ENCODE measurements at regions not wholly inside any gene's neighbourhood (a gene's known extent, or its start where the extent isn't known, plus 50 kb on each side); places are given as distances from the start of the nearest gene placed in this dataset.
"Not testable (repeated sequence)": the region's sequence is repeated elsewhere in the genome, so short reads cannot be mapped to it uniquely, and the experiment has no call there.

- H3K36me3 Mint-ChIP-seq = no peaks in the 10 kb centered on the region
- H3K27ac Mint-ChIP-seq = no peak overlapping the region
- no peaks in the 10 kb centered on the region for H3K9me3 Mint-ChIP-seq
- H3K27me3 Mint-ChIP-seq = peaks cover 0 to 15% (median 5%) of the 10 kb centered on the region in 3 donors
- ATAC-seq (ENCODE audit: low read depth in 2 of 2) = no peak
- DNase-seq = no peak
- H3K4me1 Mint-ChIP-seq = peaks cover 0 to 12% (median 11%) of the 10 kb centered on the region in 3 donors
- H3K4me3 Mint-ChIP-seq = no peak overlapping the region
Observed at GRCh38 chr4:15325987-15326386, 101.8 kb upstream of the C1QTNF7 start.

DNA sequence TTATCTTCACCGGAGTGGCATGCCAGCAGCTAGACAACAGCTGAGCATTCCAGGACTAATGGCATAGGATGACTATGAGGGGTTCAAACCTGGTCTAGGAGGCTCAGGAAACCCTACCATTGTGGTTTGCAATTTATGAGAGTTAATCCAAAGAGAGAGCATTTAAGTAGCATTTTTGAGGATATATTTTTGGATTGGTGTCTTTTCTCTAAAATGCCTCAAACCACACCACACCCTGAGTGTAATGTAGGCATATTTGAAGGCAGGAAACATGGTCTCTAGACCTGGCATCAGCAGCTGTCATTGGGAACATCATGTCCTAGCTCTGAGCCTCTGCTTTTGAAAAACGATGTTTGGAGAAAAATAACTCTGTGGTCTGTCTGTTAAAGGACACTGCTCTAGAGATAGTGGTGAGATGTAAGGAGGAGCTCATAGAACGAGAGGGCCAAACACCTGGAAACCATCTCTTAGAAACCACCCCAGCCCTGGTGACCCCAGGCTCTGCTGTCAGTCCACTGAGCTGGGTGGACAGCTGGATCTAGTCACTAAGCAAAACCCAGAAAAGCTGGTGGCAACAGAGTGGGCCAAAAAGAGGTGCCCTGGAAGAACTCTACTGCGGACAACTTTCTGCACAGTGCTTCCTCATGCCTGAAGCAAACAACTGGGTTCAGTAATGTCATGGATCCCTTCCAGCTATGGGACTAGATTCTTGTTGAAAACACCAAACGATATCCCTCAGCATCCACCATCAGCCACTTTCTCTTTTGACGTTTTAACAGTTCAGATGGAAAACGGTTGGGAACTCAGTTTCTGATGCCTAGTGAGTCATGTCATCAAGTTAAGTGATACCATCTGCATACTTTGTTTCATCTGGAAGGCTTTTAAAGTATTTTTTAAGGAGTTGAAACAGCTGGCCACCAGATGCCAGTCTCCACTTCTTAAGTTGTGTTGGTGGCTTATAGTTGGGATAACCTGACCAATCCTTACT lies 100.2 kb upstream of the C1QTNF7 start:
- H3K27me3 Mint-ChIP-seq = no peaks in the 10 kb centered on the region
- peaks cover 0 to 12% (median 11%) of the 10 kb centered on the region in 3 donors for H3K4me1 Mint-ChIP-seq
- H3K4me3 Mint-ChIP-seq = no peak overlapping the region
- no peak overlapping the region for H3K27ac Mint-ChIP-seq
- no peak for DNase-seq
- no peaks in the 10 kb centered on the region for H3K36me3 Mint-ChIP-seq
- H3K9me3 Mint-ChIP-seq = peaks cover 0 to 3% (median 0%) of the 10 kb centered on the region in 7 donors
- no peak for ATAC-seq (ENCODE audit: low read depth in 2 of 2)

- ATAC-seq (ENCODE audit: low read depth in 2 of 2) (no peak), DNase-seq (no peak)
- Mint-ChIP-seq H3K4me1 (peaks cover 4 to 14% (median 7%) of the 10 kb centered on the region in 3 donors), H3K36me3 (peaks cover 0 to 7% of the 10 kb centered on the region in 2 donors), H3K4me3 (no peak overlapping the region), H3K27ac (no peak overlapping the region), H3K27me3 (no peaks in the 10 kb centered on the region), H3K9me3 (peaks cover 0 to 11% (median 6%) of the 10 kb centered on the region in 7 donors)
Observed at GRCh38 chr4:15331930-15332329, 95.9 kb upstream of the C1QTNF7 start.

- no peak overlapping the region for H3K27ac Mint-ChIP-seq
- no peak overlapping the region for H3K4me3 Mint-ChIP-seq
- DNase-seq (no peak), ATAC-seq (ENCODE audit: low read depth in 2 of 2) (no peak)
- peaks cover 0 to 12% of the 10 kb centered on the region in 2 donors for H3K36me3 Mint-ChIP-seq
- no peaks in the 10 kb centered on the region for H3K27me3 Mint-ChIP-seq
- peaks cover 8 to 18% (median 12%) of the 10 kb centered on the region in 3 donors for H3K4me1 Mint-ChIP-seq
- H3K9me3 Mint-ChIP-seq = peaks cover 2 to 14% (median 11%) of the 10 kb centered on the region in 7 donors
Observed at GRCh38 chr4:15332377-15332776, 95.5 kb upstream of the C1QTNF7 start.

GRCh38 chr4:15333692-15334633 lies 93.9 kb upstream of the C1QTNF7 start:
- Mint-ChIP-seq H3K36me3 (peaks cover 0 to 12% of the 10 kb centered on the region in 2 donors), H3K9me3 (peaks cover 2 to 16% (median 12%) of the 10 kb centered on the region in 7 donors), H3K4me1 (peaks cover 10 to 27% (median 18%) of the 10 kb centered on the region in 3 donors), H3K27ac (peak overlapping the region in 1 of 6 donors; percentile 26), H3K27me3 (no peaks in the 10 kb centered on the region), H3K4me3 (no peak overlapping the region)
- DNase-seq (no peak), ATAC-seq (ENCODE audit: low read depth in 2 of 2) (no peak)

DNA sequence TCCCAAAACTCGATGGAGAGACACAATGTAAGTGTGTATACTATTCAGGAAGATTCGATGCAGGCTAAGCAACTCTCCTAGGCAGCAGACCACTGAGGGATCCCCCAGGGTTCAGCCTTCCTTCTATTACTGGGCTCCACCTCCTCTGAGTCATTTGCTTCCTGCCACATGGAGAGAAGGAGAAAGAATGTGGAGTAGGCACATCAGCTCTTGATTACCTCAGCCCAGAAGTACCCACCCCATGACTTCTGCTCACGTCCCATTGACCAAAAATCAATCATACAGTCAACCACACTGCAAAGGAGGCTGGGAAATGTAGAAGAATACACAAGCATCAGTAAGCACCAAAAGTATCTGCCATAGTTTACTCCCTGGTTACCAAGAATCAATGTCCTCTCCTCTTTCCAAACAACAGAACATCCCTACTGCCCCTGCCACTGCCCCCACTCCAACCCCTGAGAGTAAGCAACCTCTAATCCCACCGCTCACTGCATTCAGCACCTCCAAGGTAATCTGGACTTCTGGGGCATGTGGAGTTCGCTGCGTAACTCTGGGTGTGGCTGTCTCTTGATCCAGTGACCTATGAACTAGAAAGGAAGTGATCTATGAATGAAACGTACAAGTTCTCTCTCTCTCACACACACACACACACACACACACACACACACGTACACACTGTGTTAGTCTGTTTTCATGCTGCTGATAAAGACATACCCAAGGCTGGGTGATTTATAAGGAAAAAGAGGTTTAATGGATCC lies 91.2 kb upstream of the C1QTNF7 start:
- no peak for DNase-seq
- H3K4me1 Mint-ChIP-seq = peaks cover 10 to 27% (median 18%) of the 10 kb centered on the region in 3 donors
- H3K27me3 Mint-ChIP-seq = peaks cover 0 to 6% (median 0%) of the 10 kb centered on the region in 3 donors
- H3K4me3 Mint-ChIP-seq = peak overlapping the region in 3 of 8 donors; percentile 22 to 30 (median 29)
- peak overlapping the region in 3 of 6 donors; percentile 27 to 78 (median 74) for H3K27ac Mint-ChIP-seq
- H3K36me3 Mint-ChIP-seq = peaks cover 0 to 12% of the 10 kb centered on the region in 2 donors
- ATAC-seq (ENCODE audit: low read depth in 2 of 2) = no peak
- peaks cover 2 to 16% (median 12%) of the 10 kb centered on the region in 7 donors for H3K9me3 Mint-ChIP-seq

GRCh38 chr4:15337168-15337657 lies 90.6 kb upstream of the C1QTNF7 start:
- Mint-ChIP-seq H3K4me3 (peak overlapping the region in 3 of 8 donors; percentile 29 to 65 (median 30)), H3K36me3 (peaks cover 0 to 12% of the 10 kb centered on the region in 2 donors), H3K27ac (peak overlapping the region in 5 of 6 donors; percentile 4 to 83 (median 74)), H3K9me3 (peaks cover 2 to 15% (median 12%) of the 10 kb centered on the region in 7 donors), H3K4me1 (peaks cover 10 to 27% (median 18%) of the 10 kb centered on the region in 3 donors)
- DNase-seq; ATAC-seq (ENCODE audit: low read depth in 2 of 2); H3K27me3 Mint-ChIP-seq: not testable (repeated sequence)

DNA sequence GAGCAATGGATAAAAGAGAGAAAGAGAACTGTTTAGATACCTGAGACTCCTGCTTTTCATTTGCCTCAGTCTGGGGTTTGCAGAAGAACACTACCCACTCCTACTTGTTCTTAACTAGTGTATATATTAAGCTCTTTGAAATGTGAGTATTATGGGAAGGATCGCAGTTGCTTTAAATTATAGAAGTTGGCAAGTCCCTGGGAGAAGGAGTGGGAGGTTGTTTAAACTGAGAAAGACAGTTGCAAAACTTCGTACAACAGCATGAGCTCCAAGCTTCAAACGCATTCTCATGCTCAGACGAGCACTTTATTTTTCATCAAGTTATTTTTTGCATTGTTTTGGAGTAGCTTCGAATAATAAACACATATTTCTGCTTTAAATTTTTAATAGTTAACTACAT lies 88.1 kb upstream of the C1QTNF7 start:
- DNase-seq (no peak), ATAC-seq (ENCODE audit: low read depth in 2 of 2) (no peak)
- Mint-ChIP-seq H3K36me3 (peaks cover 0 to 12% of the 10 kb centered on the region in 2 donors), H3K9me3 (peaks cover 2 to 14% (median 12%) of the 10 kb centered on the region in 7 donors), H3K4me3 (no peak overlapping the region), H3K4me1 (peaks cover 10 to 21% (median 21%) of the 10 kb centered on the region in 3 donors), H3K27me3 (peaks cover 0 to 6% (median 0%) of the 10 kb centered on the region in 3 donors), H3K27ac (no peak overlapping the region)

DNA sequence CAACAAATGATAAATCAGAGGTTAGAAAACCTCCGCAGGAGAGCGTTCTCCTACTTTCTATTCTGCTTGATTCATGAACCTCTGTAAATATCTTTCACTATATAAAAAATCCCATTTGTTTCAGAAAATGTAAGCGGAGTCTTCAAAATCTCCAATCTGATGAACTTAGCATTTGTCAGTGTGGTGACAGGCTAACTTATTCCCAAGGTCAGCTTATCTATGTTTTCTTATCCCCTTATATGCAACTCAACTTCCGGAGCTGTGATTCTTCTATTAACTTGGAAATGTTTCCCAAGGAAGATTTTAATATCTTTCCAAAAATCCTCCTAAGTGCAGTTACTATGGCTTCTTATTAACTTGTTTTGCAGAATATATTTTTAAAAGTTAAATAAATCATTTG lies 87.5 kb upstream of the C1QTNF7 start:
- DNase-seq (no peak), ATAC-seq (ENCODE audit: low read depth in 2 of 2) (no peak)
- H3K27me3 Mint-ChIP-seq = peaks cover 0 to 6% (median 0%) of the 10 kb centered on the region in 3 donors
- peaks cover 14 to 27% (median 27%) of the 10 kb centered on the region in 3 donors for H3K4me1 Mint-ChIP-seq
- peaks cover 0 to 12% of the 10 kb centered on the region in 2 donors for H3K36me3 Mint-ChIP-seq
- peaks cover 2 to 14% (median 12%) of the 10 kb centered on the region in 7 donors for H3K9me3 Mint-ChIP-seq
- H3K4me3 Mint-ChIP-seq = no peak overlapping the region
- H3K27ac Mint-ChIP-seq = no peak overlapping the region

DNA sequence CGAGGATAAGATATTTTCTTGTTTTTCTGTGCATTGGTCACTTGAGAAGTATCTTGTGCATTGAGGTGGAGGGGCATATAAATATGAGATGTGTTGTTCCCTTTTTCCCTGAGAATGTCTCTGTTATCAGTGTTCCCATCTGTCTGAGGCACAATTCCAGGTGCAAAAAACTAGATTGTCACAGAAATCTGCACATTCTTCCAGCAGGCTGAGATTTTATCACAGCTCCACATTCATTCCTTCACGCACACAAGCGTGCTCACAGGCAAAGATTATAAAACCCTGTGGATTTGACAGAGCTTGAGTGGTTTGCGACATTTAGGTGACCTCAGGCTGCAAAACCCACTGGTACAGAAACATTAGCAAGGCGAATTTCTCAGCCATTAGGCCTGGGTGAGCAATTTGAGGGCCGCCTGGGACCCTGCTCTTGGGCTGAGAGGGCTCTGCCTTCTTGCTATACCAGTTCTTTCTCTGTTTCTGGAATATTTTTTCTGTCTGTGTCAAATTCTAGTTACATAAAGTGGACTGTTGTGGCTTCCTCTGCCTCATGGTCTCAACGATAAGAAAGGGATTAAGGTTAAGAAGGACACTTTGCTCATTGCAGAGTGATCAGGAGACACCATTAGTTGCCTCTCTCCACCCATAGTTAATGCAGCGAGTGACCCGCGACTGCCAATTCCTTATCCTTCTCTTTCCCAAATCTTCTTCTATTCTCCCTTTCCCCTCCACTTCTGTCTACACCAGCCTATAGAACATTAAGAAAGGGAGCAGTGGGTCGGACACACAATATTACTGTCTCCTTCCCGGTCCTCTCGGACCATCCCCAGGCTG lies 86.7 kb upstream of the C1QTNF7 start:
- peaks cover 0 to 6% (median 0%) of the 10 kb centered on the region in 3 donors for H3K27me3 Mint-ChIP-seq
- H3K36me3 Mint-ChIP-seq = peaks cover 0 to 12% of the 10 kb centered on the region in 2 donors
- H3K4me1 Mint-ChIP-seq = peaks cover 16 to 32% (median 31%) of the 10 kb centered on the region in 3 donors
- no peak overlapping the region for H3K4me3 Mint-ChIP-seq
- peaks cover 2 to 14% (median 12%) of the 10 kb centered on the region in 7 donors for H3K9me3 Mint-ChIP-seq
- ATAC-seq (ENCODE audit: low read depth in 2 of 2) = no peak
- H3K27ac Mint-ChIP-seq = no peak overlapping the region
- no peak for DNase-seq

- H3K4me1 Mint-ChIP-seq = peaks cover 13 to 29% (median 25%) of the 10 kb centered on the region in 3 donors
- ATAC-seq (ENCODE audit: low read depth in 2 of 2) = no peak
- no peak overlapping the region for H3K27ac Mint-ChIP-seq
- DNase-seq = no peak
- H3K9me3 Mint-ChIP-seq = peaks cover 2 to 8% (median 6%) of the 10 kb centered on the region in 7 donors
- peaks cover 0 to 6% (median 0%) of the 10 kb centered on the region in 3 donors for H3K27me3 Mint-ChIP-seq
- no peak overlapping the region for H3K4me3 Mint-ChIP-seq
- H3K36me3 Mint-ChIP-seq = peaks cover 3 to 6% of the 10 kb centered on the region in 2 donors
Observed at GRCh38 chr4:15341733-15342300, 86.0 kb upstream of the C1QTNF7 start.
